A549 (cell line): ENCODE measurements at regions not wholly inside any gene's neighbourhood (a gene's known extent, or its start where the extent isn't known, plus 50 kb on each side); places are given as distances from the start of the nearest gene placed in this dataset.
A peak's percentile ranks its signal among the peaks of the same experiment; 100 is the strongest.

Experiments
- ATAC-seq, 2 experiments: fragments of 200-7000 bp in 1 of 2; fragments of >200 bp in 1 of 2; cut with Nextera tagmentation in 1 of 2; cut with Tn5 transposase in 1 of 2; 3 replicates each; pipeline versions ENCODE4 v1.8.0 to v1.9.1; 2018 to 2020; ENCODE audit warnings: mild to moderate bottlenecking in 1 of 2, moderate library complexity in 1 of 2
- CTCF ChIA-PET: fragments of 300-600 bp; sonication (Branson Sonifier 250); formaldehyde crosslinking; extraction: SDS; loops from one replicate; lab custom pipeline; 2021; ENCODE audit warnings: antibody characterized with exemption, inconsistent platforms; lab: Yijun Ruan, JAX
- POLR2A ChIA-PET: fragments of 350-600 bp; formaldehyde crosslinking; extraction: SDS; loops from one replicate; lab custom pipeline; 2021; ENCODE audit warnings: antibody characterized with exemption, inconsistent platforms; lab: Yijun Ruan, JAX
- DNase-seq, 2 experiments: peaks; one replicate each; pipeline versions ENCODE4 v3.0.0 to v3.0.0-alpha.2; 2011 to 2016; ENCODE audit warnings: low read depth in 1 of 2, low spot score in 1 of 2
- FAIRE-seq: peaks from 2 replicates; lab custom pipeline; 2011; peaks lifted over from hg19 to GRCh38; lab: Jason Lieb, UNC
- H3K27ac ChIP-seq, 2 experiments: fragments of >200 bp; sonication (Bioruptor Twin); formaldehyde crosslinking; 3 replicates each; pipeline ENCODE4 v1.5.1; 2016 to 2017
- H3K4me1 ChIP-seq: fragments of >200 bp; sonication (Bioruptor Twin); formaldehyde crosslinking; 3 replicates; pipeline ENCODE4 v1.6.1; 2016
- H3K4me2 ChIP-seq: fragments of >200 bp; sonication (Bioruptor Twin); formaldehyde crosslinking; 3 replicates; pipeline ENCODE4 v1.6.1; 2016
- H3K4me3 ChIP-seq: fragments of >200 bp; sonication (Bioruptor Twin); formaldehyde crosslinking; 3 replicates; pipeline ENCODE4 v1.5.1; 2016
- H3K9me3 ChIP-seq: fragments of >200 bp; sonication (Bioruptor Twin); formaldehyde crosslinking; 3 replicates; pipeline ENCODE4 v1.6.1; 2016
- ATOH8 ChIP-seq: fragments of 250-450 bp; sonication (Bioruptor Pico); IDR thresholded peaks from 2 replicates; pipeline ENCODE4 v1.5.0; 2020; ENCODE audit warnings: low read depth, mild to moderate bottlenecking, moderate library complexity
- CBX8 ChIP-seq: fragments of 200-600 bp; sonication (generic); IDR thresholded peaks from 2 replicates; pipeline ENCODE4 v1.6.1; 2016
- E2F6 ChIP-seq: IDR thresholded peaks from 2 replicates; pipeline ENCODE4 v1.6.1; 2012; ENCODE audit warnings: low read depth, borderline replicate concordance
- EHMT2 ChIP-seq: fragments of 200-600 bp; sonication (generic); IDR thresholded peaks from 2 replicates; pipeline ENCODE4 v1.6.1; 2016; ENCODE audit warnings: antibody characterized with exemption, low read depth, mild to moderate bottlenecking, moderate library complexity
- ELK1 ChIP-seq: fragments of 150-350 bp; IDR thresholded peaks from 2 replicates; pipeline ENCODE4 v1.6.1; 2014; ENCODE audit warnings: low read depth, mild to moderate bottlenecking, low read length
- EP300 ChIP-seq, 2 experiments: fragments of >200 bp; sonication (Bioruptor Twin); formaldehyde crosslinking; IDR thresholded peaks; 2 replicates in 1 of 2; 3 replicates in 1 of 2; pipeline ENCODE4 v1.6.1; 2016 to 2017
- FOSB ChIP-seq: fragments of 250-450 bp; sonication (Bioruptor Pico); IDR thresholded peaks from 2 replicates; pipeline ENCODE4 v1.5.0; 2020; ENCODE audit warnings: mild to moderate bottlenecking, moderate library complexity
- HES2 ChIP-seq: fragments of >200 bp; sonication (Bioruptor Twin); formaldehyde crosslinking; IDR thresholded peaks from 2 replicates; pipeline ENCODE4 v1.6.1; 2016
- HEYL ChIP-seq: fragments of 250-450 bp; sonication (Bioruptor Pico); IDR thresholded peaks from 2 replicates; pipeline ENCODE4 v1.8.0; 2021; ENCODE audit warnings: mild to moderate bottlenecking, moderate library complexity
- HOXA7 ChIP-seq: fragments of 250-450 bp; sonication (Bioruptor Pico); IDR thresholded peaks from 2 replicates; pipeline ENCODE4 v1.5.0; 2020; ENCODE audit warnings: mild to moderate bottlenecking, moderate library complexity
- HOXB13 ChIP-seq: fragments of 250-450 bp; sonication (Bioruptor Pico); IDR thresholded peaks from 2 replicates; pipeline ENCODE4 v1.5.0; 2020; ENCODE audit warnings: low read depth, mild to moderate bottlenecking, moderate library complexity
- JUNB ChIP-seq: fragments of >200 bp; sonication (Bioruptor Twin); formaldehyde crosslinking; IDR thresholded peaks from 2 replicates; pipeline ENCODE4 v1.6.1; 2016
- KDM5A ChIP-seq: fragments of 200-600 bp; sonication (generic); IDR thresholded peaks from 2 replicates; pipeline ENCODE4 v1.6.1; 2016; ENCODE audit warnings: antibody characterized with exemption, mild to moderate bottlenecking
- MAX ChIP-seq: IDR thresholded peaks from 2 replicates; pipeline ENCODE4 v1.6.1; 2012
- MYC ChIP-seq: IDR thresholded peaks from 2 replicates; pipeline ENCODE4 v1.6.1; 2012; ENCODE audit warnings: mild to moderate bottlenecking, inconsistent platforms, low read length, improper control_type of control experiment, borderline replicate concordance
- NFE2L2 ChIP-seq: fragments of 150-350 bp; conservative IDR thresholded peaks from 2 replicates; pipeline ENCODE4 v1.6.1; 2014; ENCODE audit warnings: low read length
- NPAS2 ChIP-seq: fragments of 250-450 bp; sonication (Bioruptor Pico); IDR thresholded peaks from 2 replicates; pipeline ENCODE4 v1.8.0; 2022; ENCODE audit warnings: mild to moderate bottlenecking, moderate library complexity, borderline replicate concordance
- POLR2A ChIP-seq: IDR thresholded peaks from 2 replicates; pipeline ENCODE4 v1.6.1; 2012; ENCODE audit warnings: mild to moderate bottlenecking, low read length
- POLR2AphosphoS2 ChIP-seq: conservative IDR thresholded peaks from 2 replicates; pipeline ENCODE4 v1.6.1; 2012; ENCODE audit warnings: low read length, improper control_type of control experiment, inconsistent platforms
- RCOR1 ChIP-seq: fragments of 150-350 bp; IDR thresholded peaks from 2 replicates; pipeline ENCODE4 v1.6.1; 2014; ENCODE audit warnings: antibody characterized with exemption, low read length, low read depth
- REST ChIP-seq: fragments of 200-600 bp; sonication (generic); IDR thresholded peaks from 2 replicates; pipeline ENCODE4 v1.6.1; 2016; ENCODE audit warnings: antibody characterized with exemption, mild to moderate bottlenecking, moderate library complexity
- SMC3 ChIP-seq: fragments of >200 bp; sonication (Bioruptor Twin); formaldehyde crosslinking; IDR thresholded peaks from 3 replicates; pipeline ENCODE4 v1.6.1; 2018; ENCODE audit warnings: inconsistent platforms
- TFCP2L1 ChIP-seq: fragments of 250-450 bp; sonication (Bioruptor Pico); IDR thresholded peaks from 2 replicates; pipeline ENCODE4 v1.5.0; 2021; ENCODE audit warnings: mild to moderate bottlenecking
- USF2 ChIP-seq: fragments of 450-650 bp; IDR thresholded peaks from 2 replicates; pipeline ENCODE4 v1.6.1; 2014; ENCODE audit warnings: antibody characterized with exemption
- WGBS: methylation state at CpG from one replicate; pipeline ENCODE4 v1.1.6; 2017; ENCODE audit errors: missing lambda C conversion rate; 5-methylcytosine and 5-hydroxymethylcytosine counted together

- no peak overlapping the region for H3K27ac ChIP-seq
- ChIA-PET POLR2A (no interaction called here), CTCF (no interaction called here)
- TF ChIP-seq MYC (no peak), EP300 (IDR thresholded peaks at IDR 0.05) (no peak), RCOR1 (no peak), NPAS2 (no peak)
- no peaks in the 10 kb centered on the region for H3K4me1 ChIP-seq
- no peak for ATAC-seq
- WGBS = 0% methylated on average over 3 of the region's 3 CpGs
- DNase-seq = no peak
- H3K4me3 ChIP-seq = no peak overlapping the region
- no peak overlapping the region for H3K4me2 ChIP-seq
- H3K9me3 ChIP-seq = no peaks in the 10 kb centered on the region
- no peak for FAIRE-seq
Measured at GRCh38 chr9:32837551-32838058, 54.3 kb downstream of the TMEM215 start.

GRCh38 chr9:32839013-32839885, 55.9 kb downstream of the TMEM215 start:
- no peak overlapping the region for H3K27ac ChIP-seq
- ATAC-seq (no peak; a peak in 1 of 6 replicates), DNase-seq (peak in 1 of 2 experiments; percentile 12), FAIRE-seq (no peak)
- CTCF ChIA-PET = interaction anchor here (1.0 to 2.1 kb wide), 3 partner anchors 11 to 460 kb away, joined by 3 to 6 read pairs (median 4); no protein-coding TSS in a partner anchor
- no peaks in the 10 kb centered on the region for H3K9me3 ChIP-seq
- WGBS = 31% methylated on average over 7 of the region's 7 CpGs
- TF ChIP-seq ATOH8 (CRISPR knock-in tag) (no peak), HEYL (CRISPR knock-in tag) (no peak), CBX8 (no peak), EHMT2 (no peak), MAX (no peak), TFCP2L1 (CRISPR knock-in tag) (no peak), KDM5A (no peak), POLR2A (no peak)
- H3K4me1 ChIP-seq = no peaks in the 10 kb centered on the region
- POLR2A ChIA-PET = no interaction called here
- H3K4me2 ChIP-seq = no peak overlapping the region
- H3K4me3 ChIP-seq = no peak overlapping the region

- WGBS = 28% methylated on average over 2 of the region's 2 CpGs
- Histone ChIP-seq H3K4me3 (no peak overlapping the region), H3K27ac (no peak overlapping the region), H3K4me1 (no peaks in the 10 kb centered on the region), H3K4me2 (no peak overlapping the region), H3K9me3 (no peaks in the 10 kb centered on the region)
- DNase-seq (no peak), ATAC-seq (no peak), FAIRE-seq (no peak)
- POLR2A ChIA-PET = no interaction called here
- TF ChIP-seq NPAS2 (no peak), POLR2AphosphoS2 (no peak), HOXA7 (CRISPR knock-in tag) (no peak), SMC3 (no peak), NFE2L2 (no peak), HEYL (CRISPR knock-in tag) (no peak), REST (no peak), E2F6 (no peak), JUNB (no peak), FOSB (CRISPR knock-in tag) (no peak), HOXB13 (no peak), USF2 (no peak), EHMT2 (no peak), HES2 (no peak), EP300 (IDR thresholded peaks at IDR 0.05) (no peak), ELK1 (no peak)
- CTCF ChIA-PET = no interaction called here
Measured at GRCh38 chr9:32841314-32841713, 58.0 kb downstream of the TMEM215 start.
